Pancreas (tissue), 10 donors: ENCODE measurements at regions not wholly inside any gene's neighbourhood (a gene's known extent, or its start where the extent isn't known, plus 50 kb on each side); places are given as distances from the start of the nearest gene placed in this dataset.

Source experiments
- ATAC-seq, 4 donors: fragments of 200-7000 bp; cut with Tn5 transposase; one replicate each; pipeline versions ENCODE4 v1.8.0 to v1.9.1; 2020; ENCODE audit warnings: mild to moderate bottlenecking in 4 of 4, moderate library complexity in 4 of 4
- DNase-seq, 6 donors: peaks; one replicate each; pipeline ENCODE4 v3.0.0-alpha.2; 2020
- FAIRE-seq: peaks from 2 replicates; lab custom pipeline; 2012; peaks lifted over from hg19 to GRCh38; lab: Jason Lieb, UNC
- H3K27ac ChIP-seq, 4 donors: fragments of 200-600 bp; sonication (generic); 1 replicate in 3 of 4; 2 replicates in 1 of 4; pipeline versions ENCODE4 v1.5.0 to v1.8.0; 2020
- H3K27me3 ChIP-seq, 4 donors: fragments of 200-600 bp; one replicate each; pipeline ENCODE4 v1.8.0; 2021
- H3K36me3 ChIP-seq, 3 donors: fragments of 200-600 bp; sonication (generic) in 1 of 3; one replicate each; pipeline versions ENCODE4 v1.5.0 to v1.8.0; 2020 to 2021
- H3K4me1 ChIP-seq, 3 donors: fragments of 200-600 bp; one replicate each; pipeline ENCODE4 v1.8.0; 2021
- H3K4me3 ChIP-seq, 4 donors: fragments of 200-600 bp; sonication (generic) in 2 of 4; one replicate each; pipeline versions ENCODE4 v1.5.0 to v1.8.0; 2020 to 2021
- H3K9me3 ChIP-seq, 4 donors: fragments of 200-600 bp; one replicate each; pipeline ENCODE4 v1.8.0; 2021
- CTCF ChIP-seq, 4 donors: fragments of 200-600 bp; sonication (generic) in 3 of 4; IDR thresholded peaks; one replicate each; pipeline versions ENCODE4 v1.5.0 to v1.8.0; 2021; ENCODE audit warnings: antibody characterized with exemption in 4 of 4
- WGBS, 2 donors: extraction: QIAGEN DNeasy Blood & Tissue Kit; methylation state at CpG; one replicate each; pipeline ENCODE4 v1.1.7; 2013; 5-methylcytosine and 5-hydroxymethylcytosine counted together
- intact Hi-C, 3 donors: fragments of 100-400 bp; cut with DNase I; formaldehyde crosslinking; loops; one replicate each; pipeline versions ENCODE4 v1.11.1 to v1.14.2; 2022
- donor health status: healthy with polysubstance abuse.
- donor health status: DM: no; HTN: no; CAD: no; lungs with moderate emphysema.
- donor health status: DM: no; HTN: no; CAD: no.
- donor health status: control.
- donor health status: control.
- donor health status: Bipolar disorder and iron deficiency.
- donor health status: DM: yes; HTN: yes; CAD: no.
- donor health status: DM: no; HTN: no; CAD: no.
- donor health status: DM: no; HTN: no; CAD: no.
- donor health status: DM: yes; HTN: yes; CAD: no.

GRCh38 chr16:18045356-18045755 is 291.2 kb downstream of the NPIPA8 start:
- Histone ChIP-seq H3K9me3 (no peaks in the 10 kb centered on the region), H3K27me3 (peaks cover 0 to 8% (median 1%) of the 10 kb centered on the region in 4 donors), H3K4me1 (no peaks in the 10 kb centered on the region), H3K4me3 (no peak overlapping the region), H3K36me3 (no peaks in the 10 kb centered on the region), H3K27ac (no peak overlapping the region)
- WGBS, 2 donors, result 54 to 57% methylated on average over 6 of the region's 6 CpGs
- FAIRE-seq, result no peak
- intact Hi-C loops, result no loop called here
- no peak for DNase-seq
- no peak for TF ChIP-seq CTCF (IDR thresholded peaks at IDR 0.05)
- ATAC-seq, result no peak

GRCh38 chr16:18041864-18042834 is 294.4 kb downstream of the NPIPA8 start:
- no peak for DNase-seq
- Histone ChIP-seq H3K4me1 (no peaks in the 10 kb centered on the region), H3K27me3 (peaks cover 0 to 8% (median 1%) of the 10 kb centered on the region in 4 donors), H3K27ac (no peak overlapping the region), H3K9me3 (no peaks in the 10 kb centered on the region), H3K4me3 (no peak overlapping the region), H3K36me3 (no peaks in the 10 kb centered on the region)
- intact Hi-C loops, result no loop called here
- no peak for TF ChIP-seq CTCF (IDR thresholded peaks at IDR 0.05)
- 34 to 43% methylated on average over 8 of the region's 8 CpGs for WGBS, 2 donors
- FAIRE-seq, result no peak
- no peak for ATAC-seq

GRCh38 chr16:18039931-18040330 is 296.6 kb downstream of the NPIPA8 start:
- no peaks in the 10 kb centered on the region for H3K4me1 ChIP-seq
- no peak overlapping the region for H3K27ac ChIP-seq
- intact Hi-C loops, result no loop called here
- FAIRE-seq (no peak), DNase-seq (no peak), ATAC-seq (no peak)
- no peaks in the 10 kb centered on the region for H3K36me3 ChIP-seq
- WGBS, 2 donors, result 61 to 73% methylated on average over 3 of the region's 3 CpGs
- no peaks in the 10 kb centered on the region for H3K9me3 ChIP-seq
- no peak overlapping the region for H3K4me3 ChIP-seq
- H3K27me3 ChIP-seq, result peaks cover 0 to 8% (median 0%) of the 10 kb centered on the region in 4 donors
- TF ChIP-seq CTCF (IDR thresholded peaks at IDR 0.05), result no peak

- TF ChIP-seq CTCF (IDR thresholded peaks at IDR 0.05), result no peak
- ATAC-seq, result no peak
- peaks cover 0 to 6% (median 0%) of the 10 kb centered on the region in 4 donors for H3K27me3 ChIP-seq
- H3K27ac ChIP-seq, result no peak overlapping the region
- intact Hi-C loops, result no loop called here
- no peak overlapping the region for H3K4me3 ChIP-seq
- no peaks in the 10 kb centered on the region for H3K4me1 ChIP-seq
- H3K9me3 ChIP-seq, result no peaks in the 10 kb centered on the region
- no peak for DNase-seq
- H3K36me3 ChIP-seq, result no peaks in the 10 kb centered on the region
- 76 to 87% methylated on average over 1 of the region's 1 CpG for WGBS, 2 donors
- no peak for FAIRE-seq
Measured at GRCh38 chr16:18037051-18037450, 299.5 kb downstream of the NPIPA8 start.

GRCh38 chr16:18024611-18025010 is 311.9 kb downstream of the NPIPA8 start:
- H3K4me3 ChIP-seq, result no peak overlapping the region
- no peaks in the 10 kb centered on the region for H3K36me3 ChIP-seq
- intact Hi-C loops, result no loop called here
- FAIRE-seq, result no peak
- H3K27me3 ChIP-seq, result peaks cover 0 to 8% (median 0%) of the 10 kb centered on the region in 4 donors
- TF ChIP-seq CTCF (IDR thresholded peaks at IDR 0.05), result no peak
- 28 to 37% methylated on average over 6 of the region's 6 CpGs for WGBS, 2 donors
- no peaks in the 10 kb centered on the region for H3K4me1 ChIP-seq
- H3K9me3 ChIP-seq, result no peaks in the 10 kb centered on the region
- H3K27ac ChIP-seq, result no peak overlapping the region
- no peak for DNase-seq
- no peak for ATAC-seq
